OCI-LY7 (cell line): ENCODE measurements at regions not wholly inside any gene's neighbourhood (a gene's known extent, or its start where the extent isn't known, plus 50 kb on each side); places are given as distances from the start of the nearest gene placed in this dataset.

ENCODE experiments used
- BruUV-seq: library from RNA; stranded (reverse); fragments of 400-500 nt; replicated peaks from 2 replicates; lab custom pipeline; 2021; lab: Mats Ljungman, UMichigan
- CTCF ChIA-PET: fragments of 300-600 bp; sonication (Branson Sonifier 250); formaldehyde crosslinking; loops from one replicate; lab custom pipeline; 2022; ENCODE audit warnings: antibody characterized with exemption; ENCODE audit not compliant: unreplicated experiment; lab: Charles Lee
- POLR2A ChIA-PET: fragments of 300-600 bp; sonication (Branson Sonifier 250); formaldehyde crosslinking; loops from one replicate; lab custom pipeline; 2022; ENCODE audit warnings: antibody characterized with exemption; lab: Charles Lee
- DNase-seq: peaks from one replicate; pipeline ENCODE4 v3.0.0-alpha.2; 2015; ENCODE audit warnings: low spot score
- H2AFZ ChIP-seq: fragments of 200-600 bp; sonication (generic), shearing (Covaris generic); 2 replicates; pipeline ENCODE4 v1.6.1; 2014; ENCODE audit warnings: mild to moderate bottlenecking, antibody characterized with exemption, low read length, moderate library complexity
- H3K27ac ChIP-seq: fragments of 200-600 bp; sonication (generic); 2 replicates; pipeline ENCODE4 v1.5.1; 2014; ENCODE audit warnings: mixed run types, low read depth, mild to moderate bottlenecking, moderate library complexity, low read length, inconsistent platforms; ENCODE audit not compliant: poor library complexity, severe bottlenecking
- H3K36me3 ChIP-seq: fragments of 200-600 bp; sonication (generic); 2 replicates; pipeline ENCODE4 v1.6.1; 2014; ENCODE audit warnings: mild to moderate bottlenecking, antibody characterized with exemption, low read length, moderate library complexity, mixed read lengths; ENCODE audit not compliant: insufficient read depth
- H3K4me1 ChIP-seq: fragments of 200-600 bp; sonication (generic); 2 replicates; pipeline ENCODE4 v1.5.1; 2014; ENCODE audit warnings: mild to moderate bottlenecking, low read length; ENCODE audit not compliant: insufficient read depth, poor library complexity, severe bottlenecking
- H3K4me2 ChIP-seq: fragments of 200-600 bp; sonication (generic); 2 replicates; pipeline ENCODE4 v1.6.1; 2014; ENCODE audit warnings: mild to moderate bottlenecking, low read length
- H3K4me3 ChIP-seq: fragments of 200-600 bp; sonication (generic); 2 replicates; pipeline ENCODE4 v1.5.1; 2014; ENCODE audit warnings: mild to moderate bottlenecking, low read depth, low read length; ENCODE audit not compliant: poor library complexity, severe bottlenecking
- H3K79me2 ChIP-seq: fragments of 200-600 bp; sonication (generic); 2 replicates; pipeline ENCODE4 v1.6.1; 2016; ENCODE audit warnings: low read depth, mild to moderate bottlenecking, low read length, moderate library complexity, mixed read lengths; ENCODE audit not compliant: insufficient read depth
- H3K9me2 ChIP-seq: fragments of 200-600 bp; sonication (generic); 2 replicates; pipeline ENCODE4 v1.6.1; 2016; ENCODE audit warnings: mild to moderate bottlenecking, low read length, mixed read lengths; ENCODE audit not compliant: insufficient read depth
- H3K9me3 ChIP-seq: fragments of 200-600 bp; sonication (generic); 2 replicates; pipeline ENCODE4 v1.6.1; 2014; ENCODE audit warnings: mild to moderate bottlenecking, mixed run types, low read length, mixed read lengths
- H4K20me1 ChIP-seq: fragments of 200-600 bp; sonication (generic); 2 replicates; pipeline ENCODE4 v1.6.1; 2014; ENCODE audit warnings: mild to moderate bottlenecking, antibody characterized with exemption, low read length, moderate library complexity, mixed read lengths; ENCODE audit not compliant: insufficient read depth
- CTCF ChIP-seq: fragments of 200-600 bp; sonication (generic); conservative IDR thresholded peaks from 2 replicates; pipeline ENCODE4 v1.5.1; 2014; ENCODE audit warnings: mild to moderate bottlenecking, antibody characterized with exemption, low read length, moderate library complexity, mixed read lengths
- EZH2phosphoT487 ChIP-seq: fragments of 200-600 bp; sonication (generic); IDR thresholded peaks from 2 replicates; pipeline ENCODE4 v1.6.1; 2018; ENCODE audit warnings: low read depth, borderline replicate concordance, mild to moderate bottlenecking, mixed run types, antibody characterized with exemption, low read length, moderate library complexity, mixed read lengths
- intact Hi-C: fragments of 100-400 bp; cut with micrococcal nuclease; formaldehyde crosslinking; loops from one replicate; pipeline ENCODE4 v1.10.0; 2022; ENCODE audit not compliant: unreplicated experiment

GRCh38 chr3:89762405-89762804, 655.0 kb downstream of the EPHA3 start:
- BruUV-seq = no TSS peak
- TF ChIP-seq EZH2phosphoT487 (no peak), CTCF (no peak)
- no peak overlapping the region for H3K4me2 ChIP-seq
- no peaks in the 10 kb centered on the region for H3K9me3 ChIP-seq
- no peaks in the 10 kb centered on the region for H4K20me1 ChIP-seq
- no peaks in the 10 kb centered on the region for H3K9me2 ChIP-seq
- no peak for DNase-seq
- CTCF ChIA-PET = no interaction called here
- H3K4me3 ChIP-seq = no peak overlapping the region
- no peak overlapping the region for H2AFZ ChIP-seq
- POLR2A ChIA-PET = no interaction called here
- intact Hi-C loops = loop anchor here (10.0 kb wide), 1 partner anchor 58 kb away; no protein-coding TSS in a partner anchor
- H3K36me3 ChIP-seq = no peaks in the 10 kb centered on the region
- no peaks in the 10 kb centered on the region for H3K79me2 ChIP-seq
- no peak overlapping the region for H3K27ac ChIP-seq
- H3K4me1 ChIP-seq = no peaks in the 10 kb centered on the region

GRCh38 chr3:89783341-89783927, 676.0 kb downstream of the EPHA3 start:
- Histone ChIP-seq H3K4me1 (no peaks in the 10 kb centered on the region), H3K4me2 (no peak overlapping the region), H3K27ac (no peak overlapping the region), H3K9me2 (no peaks in the 10 kb centered on the region), H4K20me1 (no peaks in the 10 kb centered on the region), H3K9me3 (no peaks in the 10 kb centered on the region), H3K79me2 (no peaks in the 10 kb centered on the region), H3K4me3 (no peak overlapping the region), H2AFZ (no peak overlapping the region), H3K36me3 (no peaks in the 10 kb centered on the region)
- TF ChIP-seq CTCF = no peak
- no peak for TF ChIP-seq EZH2phosphoT487
- DNase-seq = no peak
- intact Hi-C loops = no loop called here
- ChIA-PET POLR2A (no interaction called here), CTCF (no interaction called here)
- BruUV-seq = no TSS peak

- POLR2A ChIA-PET = interaction anchor here (0.7 kb wide), 1 partner anchor 684 kb away, joined by 3 read pairs; no protein-coding TSS in a partner anchor
- no peaks in the 10 kb centered on the region for H4K20me1 ChIP-seq
- no peak for DNase-seq
- BruUV-seq = no TSS peak
- intact Hi-C loops = no loop called here
- no peaks in the 10 kb centered on the region for H3K79me2 ChIP-seq
- TF ChIP-seq CTCF (no peak), EZH2phosphoT487 (no peak)
- H3K4me3 ChIP-seq = no peak overlapping the region
- CTCF ChIA-PET = no interaction called here
- no peaks in the 10 kb centered on the region for H3K9me3 ChIP-seq
- no peaks in the 10 kb centered on the region for H3K4me1 ChIP-seq
- H3K9me2 ChIP-seq = no peaks in the 10 kb centered on the region
- H3K27ac ChIP-seq = no peak overlapping the region
- H3K4me2 ChIP-seq = no peak overlapping the region
- no peaks in the 10 kb centered on the region for H3K36me3 ChIP-seq
- H2AFZ ChIP-seq = no peak overlapping the region
Observed at GRCh38 chr3:89787485-89787884, 680.1 kb downstream of the EPHA3 start.
